Coronary artery (tissue), 2 donors: ENCODE measurements at regions not wholly inside any gene's neighbourhood (a gene's known extent, or its start where the extent isn't known, plus 50 kb on each side); places are given as distances from the start of the nearest gene placed in this dataset.

Experiments
- DNase-seq: peaks from one replicate; pipeline ENCODE4 v3.0.0-alpha.2; 2017; ENCODE audit warnings: low spot score
- H3K27ac ChIP-seq, 2 donors: fragments of 200-600 bp; sonication (generic); one replicate each; pipeline ENCODE4 v1.5.1; 2016 to 2019
- H3K4me3 ChIP-seq: fragments of 200-600 bp; sonication (generic); 2 replicates; pipeline ENCODE4 v1.5.1; 2016; ENCODE audit warnings: mild to moderate bottlenecking, moderate library complexity
- CTCF ChIP-seq: fragments of 200-600 bp; sonication (generic); IDR thresholded peaks from one replicate; pipeline ENCODE4 v1.5.1; 2019; ENCODE audit warnings: antibody characterized with exemption

- Histone ChIP-seq H3K4me3 (no peak overlapping the region), H3K27ac (no peak overlapping the region)
- no peak for TF ChIP-seq CTCF
- no peak for DNase-seq
Observed at GRCh38 chr20:57967364-57967763, 257.5 kb upstream of the PMEPA1 start.

- no peak for TF ChIP-seq CTCF
- DNase-seq, result no peak
Observed at GRCh38 chr20:57966620-57967019, 256.8 kb upstream of the PMEPA1 start.

GRCh38 chr20:57965441-57965840 lies 255.6 kb upstream of the PMEPA1 start:
- no peak for DNase-seq
- Histone ChIP-seq H3K4me3 (no peak overlapping the region), H3K27ac (peak overlapping the region in 1 of 2 donors; percentile 75)
- TF ChIP-seq CTCF, result no peak

More at GRCh38 chr20:57966620-57967019, 256.8 kb upstream of the PMEPA1 start:
- Histone ChIP-seq H3K27ac (no peak overlapping the region), H3K4me3 (no peak overlapping the region)

GRCh38 chr20:57964011-57964862 lies 254.4 kb upstream of the PMEPA1 start:
- peak overlapping the region; percentile 9 for H3K4me3 ChIP-seq
- no peak for TF ChIP-seq CTCF
- peak overlapping the region; percentile 69 to 75 for H3K27ac ChIP-seq
- peak; percentile 78 for DNase-seq

GRCh38 chr20:57960803-57961575 lies 251.2 kb upstream of the PMEPA1 start:
- Histone ChIP-seq H3K27ac (no peak overlapping the region), H3K4me3 (no peak overlapping the region)
- no peak for DNase-seq
- no peak for TF ChIP-seq CTCF

- H3K27ac ChIP-seq, result no peak overlapping the region
- no peak for TF ChIP-seq CTCF
- DNase-seq, result no peak
- H3K4me3 ChIP-seq, result no peak overlapping the region
Observed at GRCh38 chr20:57959589-57959988, 249.8 kb upstream of the PMEPA1 start.
